Heart left ventricle (tissue), 16 donors: ENCODE measurements at regions not wholly inside any gene's neighbourhood (a gene's known extent, or its start where the extent isn't known, plus 50 kb on each side); places are given as distances from the start of the nearest gene placed in this dataset.

Source experiments
- ATAC-seq, 4 donors: fragments of 200-7000 bp; cut with Tn5 transposase; one replicate each; pipeline ENCODE4 v1.9.1; 2020 to 2022; ENCODE audit warnings: moderate library complexity in 4 of 4, mild to moderate bottlenecking in 3 of 4, moderate number of reproducible peaks in 1 of 4
- DNase-seq, 5 donors: peaks; one replicate each; pipeline ENCODE4 v3.0.0-alpha.2; 2020
- H3K27ac ChIP-seq, 12 donors: fragments of 200-600 bp; sonication (generic) in 4 of 12; one replicate each; pipeline versions ENCODE4 v1.5.0 to v1.8.0; 2016 to 2022; ENCODE audit warnings: mild to moderate bottlenecking in 2 of 12
- H3K27me3 ChIP-seq, 9 donors: fragments of 200-600 bp; sonication (generic) in 2 of 9; one replicate each; pipeline versions ENCODE4 v1.5.1 to v1.8.0; 2016 to 2022; ENCODE audit warnings: mild to moderate bottlenecking in 3 of 9
- H3K36me3 ChIP-seq, 9 donors: fragments of 200-600 bp; sonication (generic) in 2 of 9; one replicate each; pipeline versions ENCODE4 v1.5.0 to v1.8.0; 2018 to 2022; ENCODE audit warnings: mild to moderate bottlenecking in 2 of 9
- H3K4me1 ChIP-seq, 12 donors: fragments of 200-600 bp; sonication (generic) in 4 of 12; one replicate each; pipeline versions ENCODE4 v1.5.0 to v1.8.0; 2016 to 2022; ENCODE audit warnings: mild to moderate bottlenecking in 3 of 12
- H3K4me3 ChIP-seq, 12 donors: fragments of 200-600 bp; sonication (generic) in 4 of 12; one replicate each; pipeline versions ENCODE4 v1.5.0 to v1.8.0; 2017 to 2022; ENCODE audit warnings: mild to moderate bottlenecking in 9 of 12, moderate library complexity in 4 of 12
- H3K9me3 ChIP-seq, 12 donors: fragments of 200-600 bp; sonication (generic) in 4 of 12; one replicate each; pipeline versions ENCODE4 v1.5.0 to v1.8.0; 2016 to 2022; ENCODE audit warnings: mild to moderate bottlenecking in 1 of 12
- POLR2A ChIP-seq, 2 donors: fragments of 450-650 bp; IDR thresholded peaks; one replicate each; pipeline ENCODE4 v1.6.1; 2017; ENCODE audit warnings: antibody characterized with exemption in 2 of 2, mild to moderate bottlenecking in 2 of 2, moderate library complexity in 2 of 2
- WGBS, 4 donors: extraction: QIAGEN DNeasy Blood & Tissue Kit in 2 of 4; methylation state at CpG; one replicate each; pipeline versions ENCODE4 v1.1.5 to v1.1.7; 2013 to 2018; 5-methylcytosine and 5-hydroxymethylcytosine counted together
- intact Hi-C, 10 donors: fragments of 100-400 bp; cut with DNase I; formaldehyde crosslinking; loops; one replicate each; pipeline versions ENCODE4 v1.11.1 to v1.14.2; 2022
- TF ChIP-seq, protein P1 (sequence below), 12 donors: fragments of 200-600 bp; sonication (generic) in 4 of 12; IDR thresholded peaks; one replicate each; pipeline versions ENCODE4 v1.5.0 to v1.8.0; 2018 to 2022; ENCODE audit warnings: antibody characterized with exemption in 12 of 12, mild to moderate bottlenecking in 5 of 12
- donor health status: ischemic (EF 13 %, LVEDD 7.1; RV severe dilation, severe dysfunction).
- donor health status: healthy with polysubstance abuse.
- donor health status: DM: no; HTN: yes; CAD: no.
- donor health status: DM: no; HTN: no; CAD: no.
- donor health status: ischemic (EF 25% LVEDD 6.9; RV normal size, moderate dysfunction).
- donor health status: ischemic (EF 25% LVEDD 5.7; RV mildly dilated, moderate dysfunction).
- donor health status: healthy.
- donor health status: DM: yes; HTN: yes; CAD: no.
- donor health status: ischemic (EF 35%, LVEDD 5.7; RV mildly dilated, moderate dysfunction).
- donor health status: nonischemic (EF 11% LVEDD 7.7; RV severe dilation, severe dysfunction).
- donor health status: DM: yes; HTN: yes; CAD: no.
- donor health status: PGD.
- donor health status: ischemic (EF 29% LVEDD 5.4; RV normal size, mild dysfunction).
- donor health status: nonischemic (EF 23%, LVEDD 6.1; RV moderate dilation, normal function).

DNA sequence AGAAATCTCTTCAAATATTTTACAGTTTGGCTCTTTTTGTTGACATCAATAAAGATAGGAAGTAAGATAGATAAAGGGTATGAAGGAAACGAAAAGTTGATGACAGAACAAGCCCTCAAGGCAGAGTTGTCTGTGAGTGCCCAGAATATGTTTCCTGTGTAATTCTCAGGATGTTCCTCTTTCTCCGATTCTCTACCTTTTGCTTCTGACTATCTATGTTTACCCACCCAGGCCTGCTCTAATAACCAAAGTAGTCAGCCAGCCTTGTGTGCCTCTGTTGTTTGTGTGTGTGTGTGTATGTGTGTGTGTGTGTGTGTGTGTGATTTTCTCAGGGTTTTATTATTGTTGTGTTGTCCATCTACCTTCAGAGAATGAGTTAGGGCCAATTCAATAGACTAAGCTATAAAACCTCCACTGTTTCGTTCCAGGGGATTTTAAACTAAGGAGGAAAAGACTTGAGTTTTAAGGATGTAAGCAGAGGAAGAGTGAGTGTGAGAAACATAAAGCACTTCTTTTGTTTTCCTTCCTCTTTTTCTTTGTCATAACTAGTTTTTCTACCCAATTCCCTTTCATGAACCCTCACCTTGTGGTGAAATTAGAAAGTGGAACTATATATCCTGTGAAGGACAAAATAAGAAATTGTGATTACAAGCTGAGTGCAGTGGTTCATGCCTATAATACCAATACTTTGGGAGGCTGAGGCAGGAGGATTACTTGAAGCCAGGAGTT lies 627.4 kb upstream of the NR5A2 start:
- DNase-seq (no peak), ATAC-seq (no peak)
- 49 to 68% (median 58%) methylated on average over 3 of the region's 3 CpGs for WGBS, 4 donors
- Histone ChIP-seq H3K36me3 (no peaks in the 10 kb centered on the region), H3K9me3 (no peaks in the 10 kb centered on the region), H3K4me1 (no peaks in the 10 kb centered on the region), H3K27me3 (no peaks in the 10 kb centered on the region), H3K27ac (no peak overlapping the region), H3K4me3 (no peak overlapping the region)
- intact Hi-C loops: no loop called here
- TF ChIP-seq, protein P1, sequence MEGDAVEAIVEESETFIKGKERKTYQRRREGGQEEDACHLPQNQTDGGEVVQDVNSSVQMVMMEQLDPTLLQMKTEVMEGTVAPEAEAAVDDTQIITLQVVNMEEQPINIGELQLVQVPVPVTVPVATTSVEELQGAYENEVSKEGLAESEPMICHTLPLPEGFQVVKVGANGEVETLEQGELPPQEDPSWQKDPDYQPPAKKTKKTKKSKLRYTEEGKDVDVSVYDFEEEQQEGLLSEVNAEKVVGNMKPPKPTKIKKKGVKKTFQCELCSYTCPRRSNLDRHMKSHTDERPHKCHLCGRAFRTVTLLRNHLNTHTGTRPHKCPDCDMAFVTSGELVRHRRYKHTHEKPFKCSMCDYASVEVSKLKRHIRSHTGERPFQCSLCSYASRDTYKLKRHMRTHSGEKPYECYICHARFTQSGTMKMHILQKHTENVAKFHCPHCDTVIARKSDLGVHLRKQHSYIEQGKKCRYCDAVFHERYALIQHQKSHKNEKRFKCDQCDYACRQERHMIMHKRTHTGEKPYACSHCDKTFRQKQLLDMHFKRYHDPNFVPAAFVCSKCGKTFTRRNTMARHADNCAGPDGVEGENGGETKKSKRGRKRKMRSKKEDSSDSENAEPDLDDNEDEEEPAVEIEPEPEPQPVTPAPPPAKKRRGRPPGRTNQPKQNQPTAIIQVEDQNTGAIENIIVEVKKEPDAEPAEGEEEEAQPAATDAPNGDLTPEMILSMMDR (IDR thresholded peaks at IDR 0.05): no peak
- TF ChIP-seq POLR2A (IDR thresholded peaks at IDR 0.05): no peak

DNA sequence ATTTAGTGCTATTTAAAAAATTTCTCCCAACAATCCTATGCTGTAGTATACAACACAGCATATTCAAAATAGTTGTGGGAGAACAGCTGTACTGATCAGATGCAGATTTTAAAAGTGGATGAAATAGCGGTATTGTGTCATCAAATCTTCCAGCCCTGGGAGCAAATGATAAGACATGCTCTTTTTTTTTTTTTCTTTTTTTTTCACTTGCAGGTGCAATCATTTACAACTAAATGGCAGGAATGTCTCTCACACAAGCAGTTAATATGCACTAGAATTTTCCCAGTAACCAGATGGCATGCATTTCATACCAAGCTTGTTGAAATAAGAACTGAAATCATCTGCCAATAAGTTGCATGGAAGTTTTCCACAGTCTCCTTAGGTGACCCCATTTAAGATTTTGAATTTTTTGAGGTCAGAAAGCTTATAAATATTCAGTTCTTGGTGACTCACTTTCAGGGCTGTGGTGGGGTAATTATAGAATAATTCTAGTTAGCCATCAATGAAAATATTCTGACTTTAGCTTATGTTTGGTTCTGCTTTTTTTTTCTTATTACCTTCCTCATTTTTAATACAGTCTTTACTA lies 623.9 kb upstream of the NR5A2 start:
- H3K4me3 ChIP-seq: no peak overlapping the region
- no peak for TF ChIP-seq POLR2A (IDR thresholded peaks at IDR 0.05)
- TF ChIP-seq, protein P1 (IDR thresholded peaks at IDR 0.05): no peak
- H3K27me3 ChIP-seq: no peaks in the 10 kb centered on the region
- H3K4me1 ChIP-seq: no peaks in the 10 kb centered on the region
- no peaks in the 10 kb centered on the region for H3K36me3 ChIP-seq
- WGBS, 4 donors: 57 to 79% (median 64%) methylated on average over 1 of the region's 1 CpG
- ATAC-seq (no peak), DNase-seq (no peak)
- no peak overlapping the region for H3K27ac ChIP-seq
- intact Hi-C loops: no loop called here
- peaks cover 0 to 5% (median 0%) of the 10 kb centered on the region in 12 donors for H3K9me3 ChIP-seq

DNA sequence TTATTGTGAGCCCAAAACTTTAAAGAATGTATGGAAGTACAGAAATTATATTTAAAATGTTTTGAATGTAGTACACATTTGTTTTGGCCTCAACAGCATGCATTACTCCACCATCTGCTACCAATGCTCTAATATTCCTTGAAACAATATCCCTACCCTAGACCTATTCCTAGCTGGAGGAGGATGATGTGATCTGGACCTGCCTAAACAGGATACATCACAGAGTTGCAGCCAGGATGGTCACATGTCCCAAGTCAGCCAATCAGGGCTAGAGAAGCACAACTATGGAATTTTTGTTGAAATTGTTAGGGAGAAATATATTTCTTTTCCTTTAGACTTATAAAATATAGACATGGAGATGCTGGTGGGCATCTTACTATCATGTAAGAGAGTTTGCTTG lies 623.3 kb upstream of the NR5A2 start:
- intact Hi-C loops: no loop called here
- Histone ChIP-seq H3K9me3 (peaks cover 0 to 5% (median 0%) of the 10 kb centered on the region in 12 donors), H3K4me1 (no peaks in the 10 kb centered on the region), H3K4me3 (no peak overlapping the region), H3K27ac (no peak overlapping the region), H3K36me3 (no peaks in the 10 kb centered on the region), H3K27me3 (no peaks in the 10 kb centered on the region)
- no peak for TF ChIP-seq POLR2A (IDR thresholded peaks at IDR 0.05)
- TF ChIP-seq, protein P1 (IDR thresholded peaks at IDR 0.05): no peak
- DNase-seq (no peak), ATAC-seq (no peak)

DNA sequence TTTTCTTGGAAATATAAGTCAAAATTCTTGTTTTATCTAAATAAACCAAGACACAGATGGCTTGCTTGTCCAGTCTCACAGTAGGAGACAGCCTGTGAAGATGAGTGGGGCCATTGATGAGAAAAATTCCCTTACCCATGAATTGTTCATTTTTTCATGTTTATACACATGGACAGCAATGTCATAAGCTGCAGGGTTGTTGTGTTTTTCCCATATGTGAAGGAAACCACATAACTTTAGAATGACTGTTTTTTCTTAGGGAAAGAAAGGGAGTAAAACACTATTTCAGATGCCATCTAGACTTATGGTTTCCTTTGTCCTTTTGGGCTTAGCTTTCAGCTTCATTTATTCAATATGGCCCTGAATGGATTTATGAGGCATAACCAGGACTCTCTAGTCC lies 622.5 kb upstream of the NR5A2 start:
- H3K4me1 ChIP-seq: no peaks in the 10 kb centered on the region

More for the DNA sequence above, 622.5 kb upstream of the NR5A2 start:
- peaks cover 0 to 5% (median 0%) of the 10 kb centered on the region in 12 donors for H3K9me3 ChIP-seq
- TF ChIP-seq, protein P1 (IDR thresholded peaks at IDR 0.05): no peak
- no peak for TF ChIP-seq POLR2A (IDR thresholded peaks at IDR 0.05)
- H3K27me3 ChIP-seq: no peaks in the 10 kb centered on the region
- DNase-seq (no peak), ATAC-seq (no peak)
- intact Hi-C loops: no loop called here
- no peak overlapping the region for H3K27ac ChIP-seq
- H3K4me3 ChIP-seq: no peak overlapping the region
- H3K36me3 ChIP-seq: no peaks in the 10 kb centered on the region
